OCI-LY7 (cell line): ENCODE measurements at regions not wholly inside any gene's neighbourhood (a gene's known extent, or its start where the extent isn't known, plus 50 kb on each side); places are given as distances from the start of the nearest gene placed in this dataset.

Experiments
- BruUV-seq: library from RNA; stranded (reverse); fragments of 400-500 nt; replicated peaks from 2 replicates; lab custom pipeline; 2021; lab: Mats Ljungman, UMichigan
- CTCF ChIA-PET: fragments of 300-600 bp; sonication (Branson Sonifier 250); formaldehyde crosslinking; loops from one replicate; lab custom pipeline; 2022; ENCODE audit warnings: antibody characterized with exemption; ENCODE audit not compliant: unreplicated experiment; lab: Charles Lee
- POLR2A ChIA-PET: fragments of 300-600 bp; sonication (Branson Sonifier 250); formaldehyde crosslinking; loops from one replicate; lab custom pipeline; 2022; ENCODE audit warnings: antibody characterized with exemption; lab: Charles Lee
- DNase-seq: peaks from one replicate; pipeline ENCODE4 v3.0.0-alpha.2; 2015; ENCODE audit warnings: low spot score
- H2AFZ ChIP-seq: fragments of 200-600 bp; sonication (generic), shearing (Covaris generic); 2 replicates; pipeline ENCODE4 v1.6.1; 2014; ENCODE audit warnings: mild to moderate bottlenecking, antibody characterized with exemption, low read length, moderate library complexity
- H3K27ac ChIP-seq: fragments of 200-600 bp; sonication (generic); 2 replicates; pipeline ENCODE4 v1.5.1; 2014; ENCODE audit warnings: mixed run types, low read depth, mild to moderate bottlenecking, moderate library complexity, low read length, inconsistent platforms; ENCODE audit not compliant: poor library complexity, severe bottlenecking
- H3K36me3 ChIP-seq: fragments of 200-600 bp; sonication (generic); 2 replicates; pipeline ENCODE4 v1.6.1; 2014; ENCODE audit warnings: mild to moderate bottlenecking, antibody characterized with exemption, low read length, moderate library complexity, mixed read lengths; ENCODE audit not compliant: insufficient read depth
- H3K4me1 ChIP-seq: fragments of 200-600 bp; sonication (generic); 2 replicates; pipeline ENCODE4 v1.5.1; 2014; ENCODE audit warnings: mild to moderate bottlenecking, low read length; ENCODE audit not compliant: insufficient read depth, poor library complexity, severe bottlenecking
- H3K4me2 ChIP-seq: fragments of 200-600 bp; sonication (generic); 2 replicates; pipeline ENCODE4 v1.6.1; 2014; ENCODE audit warnings: mild to moderate bottlenecking, low read length
- H3K4me3 ChIP-seq: fragments of 200-600 bp; sonication (generic); 2 replicates; pipeline ENCODE4 v1.5.1; 2014; ENCODE audit warnings: mild to moderate bottlenecking, low read depth, low read length; ENCODE audit not compliant: poor library complexity, severe bottlenecking
- H3K79me2 ChIP-seq: fragments of 200-600 bp; sonication (generic); 2 replicates; pipeline ENCODE4 v1.6.1; 2016; ENCODE audit warnings: low read depth, mild to moderate bottlenecking, low read length, moderate library complexity, mixed read lengths; ENCODE audit not compliant: insufficient read depth
- H3K9me2 ChIP-seq: fragments of 200-600 bp; sonication (generic); 2 replicates; pipeline ENCODE4 v1.6.1; 2016; ENCODE audit warnings: mild to moderate bottlenecking, low read length, mixed read lengths; ENCODE audit not compliant: insufficient read depth
- H3K9me3 ChIP-seq: fragments of 200-600 bp; sonication (generic); 2 replicates; pipeline ENCODE4 v1.6.1; 2014; ENCODE audit warnings: mild to moderate bottlenecking, mixed run types, low read length, mixed read lengths
- H4K20me1 ChIP-seq: fragments of 200-600 bp; sonication (generic); 2 replicates; pipeline ENCODE4 v1.6.1; 2014; ENCODE audit warnings: mild to moderate bottlenecking, antibody characterized with exemption, low read length, moderate library complexity, mixed read lengths; ENCODE audit not compliant: insufficient read depth
- CTCF ChIP-seq: fragments of 200-600 bp; sonication (generic); conservative IDR thresholded peaks from 2 replicates; pipeline ENCODE4 v1.5.1; 2014; ENCODE audit warnings: mild to moderate bottlenecking, antibody characterized with exemption, low read length, moderate library complexity, mixed read lengths
- EZH2phosphoT487 ChIP-seq: fragments of 200-600 bp; sonication (generic); IDR thresholded peaks from 2 replicates; pipeline ENCODE4 v1.6.1; 2018; ENCODE audit warnings: low read depth, borderline replicate concordance, mild to moderate bottlenecking, mixed run types, antibody characterized with exemption, low read length, moderate library complexity, mixed read lengths
- intact Hi-C: fragments of 100-400 bp; cut with micrococcal nuclease; formaldehyde crosslinking; loops from one replicate; pipeline ENCODE4 v1.10.0; 2022; ENCODE audit not compliant: unreplicated experiment

DNA sequence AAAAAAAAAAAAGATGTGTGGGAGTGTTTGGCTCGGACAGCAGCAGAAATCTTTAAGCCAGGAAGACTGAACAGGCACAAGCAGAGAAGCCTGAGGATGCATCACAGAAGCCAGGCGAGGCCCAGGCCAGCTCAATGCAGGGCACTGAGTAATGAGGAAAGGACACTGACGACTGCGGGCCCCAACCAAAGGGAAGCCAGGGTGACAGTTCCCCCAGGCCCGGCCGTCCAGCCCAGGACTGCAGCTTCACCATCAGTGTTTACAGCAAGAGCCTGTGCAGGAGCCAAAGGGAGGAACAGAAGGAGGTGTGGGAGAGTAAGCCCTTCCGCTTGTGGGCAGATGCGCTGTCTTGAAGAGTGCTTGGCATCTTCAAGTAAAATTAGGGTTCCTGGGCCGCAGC, 205.3 kb upstream of the SFSWAP start:
- H3K4me3 ChIP-seq, result no peak overlapping the region
- no peak overlapping the region for H3K4me2 ChIP-seq
- intact Hi-C loops, result no loop called here
- DNase-seq, result no peak
- no peaks in the 10 kb centered on the region for H3K36me3 ChIP-seq
- POLR2A ChIA-PET, result no interaction called here
- no peaks in the 10 kb centered on the region for H4K20me1 ChIP-seq
- H3K4me1 ChIP-seq, result peaks cover 2% of the 10 kb centered on the region
- no peak overlapping the region for H2AFZ ChIP-seq
- no peaks in the 10 kb centered on the region for H3K9me3 ChIP-seq
- H3K9me2 ChIP-seq, result no peaks in the 10 kb centered on the region
- no peak overlapping the region for H3K27ac ChIP-seq
- CTCF ChIA-PET, result no interaction called here
- no TSS peak for BruUV-seq
- TF ChIP-seq CTCF (no peak), EZH2phosphoT487 (no peak)
- no peaks in the 10 kb centered on the region for H3K79me2 ChIP-seq

DNA sequence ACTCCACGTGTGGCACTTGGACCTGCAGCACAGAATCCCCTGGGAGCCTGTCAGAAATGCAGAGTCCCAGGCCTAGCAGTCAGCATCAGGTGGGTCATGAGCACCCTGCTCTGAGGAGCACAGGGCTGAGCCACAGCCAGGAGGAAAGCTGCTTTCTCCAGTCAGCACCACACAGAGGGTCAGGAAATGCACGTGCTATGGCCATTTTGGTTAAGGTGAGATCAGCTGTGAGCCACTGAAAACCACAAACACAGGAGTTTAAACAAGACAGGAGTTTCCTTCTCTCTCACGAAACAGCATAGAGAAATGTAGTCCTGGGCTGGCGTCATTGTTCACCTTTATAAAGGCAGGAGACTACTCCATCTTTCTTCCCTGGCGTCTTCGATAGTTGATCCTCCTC, 204.5 kb upstream of the SFSWAP start:
- Histone ChIP-seq H3K4me1 (peaks cover 11% of the 10 kb centered on the region), H3K79me2 (no peaks in the 10 kb centered on the region), H3K4me3 (no peak overlapping the region), H2AFZ (no peak overlapping the region), H3K9me2 (no peaks in the 10 kb centered on the region), H3K9me3 (no peaks in the 10 kb centered on the region), H4K20me1 (no peaks in the 10 kb centered on the region), H3K27ac (no peak overlapping the region), H3K36me3 (no peaks in the 10 kb centered on the region), H3K4me2 (no peak overlapping the region)
- CTCF ChIA-PET, result no interaction called here
- TF ChIP-seq CTCF (no peak), EZH2phosphoT487 (no peak)
- intact Hi-C loops, result no loop called here
- BruUV-seq, result no TSS peak
- no peak for DNase-seq
- POLR2A ChIA-PET, result no interaction called here

DNA sequence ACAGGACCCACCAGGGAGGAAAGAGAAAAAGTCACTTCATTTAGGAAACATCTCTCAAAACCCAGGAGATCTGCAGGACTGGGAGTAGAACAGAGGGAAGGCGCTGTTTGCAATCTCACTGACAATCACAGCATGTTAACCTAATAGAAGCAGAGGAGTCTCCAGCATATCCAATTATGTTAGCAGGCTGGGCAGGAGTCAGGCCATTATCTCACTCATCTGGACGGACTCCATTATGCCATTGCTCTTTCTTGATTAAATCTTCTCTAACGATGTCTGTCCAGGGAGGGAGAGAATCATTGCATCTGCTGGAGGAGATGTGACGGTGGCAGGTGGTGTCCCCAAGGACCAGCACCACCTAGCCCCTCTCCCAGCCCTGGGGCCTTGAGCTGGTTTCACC, 203.8 kb upstream of the SFSWAP start:
- no peaks in the 10 kb centered on the region for H3K9me2 ChIP-seq
- no TSS peak for BruUV-seq
- no peak overlapping the region for H3K27ac ChIP-seq
- intact Hi-C loops, result no loop called here
- no peak for TF ChIP-seq CTCF
- no peak for TF ChIP-seq EZH2phosphoT487
- no peak for DNase-seq
- H3K4me3 ChIP-seq, result no peak overlapping the region
- CTCF ChIA-PET, result no interaction called here
- H3K79me2 ChIP-seq, result no peaks in the 10 kb centered on the region
- no peak overlapping the region for H3K4me2 ChIP-seq
- no peaks in the 10 kb centered on the region for H3K9me3 ChIP-seq
- H3K4me1 ChIP-seq, result peaks cover 17% of the 10 kb centered on the region
- H3K36me3 ChIP-seq, result no peaks in the 10 kb centered on the region
- H4K20me1 ChIP-seq, result no peaks in the 10 kb centered on the region
- POLR2A ChIA-PET, result no interaction called here
- H2AFZ ChIP-seq, result no peak overlapping the region
